ENCODE measurements at regions not wholly inside any gene's neighbourhood (a gene's known extent, or its start where the extent isn't known, plus 50 kb on each side); places are given as distances from the start of the nearest gene placed in this dataset.

- no peak overlapping the region for H3K27ac ChIP-seq (ENCODE audit: low read depth, low read length)
- no peaks in the 10 kb centered on the region for H3K36me3 Mint-ChIP-seq (ENCODE audit: low read depth)
- H3K4me1 Mint-ChIP-seq = peaks cover 13% of the 10 kb centered on the region
- no peak overlapping the region for H3K27ac Mint-ChIP-seq
- 99% methylated on average over 6 of the region's 6 CpGs; no CpG with 5 or more reads in 1 of the 2 experiments for WGBS, 2 experiments (ENCODE audit: insufficient coverage in 1 of 2, insufficient read length in 1 of 2)
- no peak overlapping the region for H3K4me3 ChIP-seq (ENCODE audit: low read length)
- no peak overlapping the region for H3K9ac ChIP-seq (ENCODE audit: extremely low read depth, low read length, poor library complexity, severe bottlenecking)
- H3K9me3 ChIP-seq (ENCODE audit: control insufficient read depth, low read length) = peaks cover 10% of the 10 kb centered on the region
- H3K4me3 Mint-ChIP-seq = no peak overlapping the region
- no peaks in the 10 kb centered on the region for H3K4me1 ChIP-seq (ENCODE audit: control insufficient read depth, insufficient read depth, low read length)
- no peak for DNase-seq
- H3K27me3 ChIP-seq (ENCODE audit: control insufficient read depth, insufficient read depth, low read length, poor library complexity, severe bottlenecking) = peaks cover 37% of the 10 kb centered on the region
- no peak for TF ChIP-seq CTCF (conservative IDR thresholded peaks at IDR 0.05)
- no peaks in the 10 kb centered on the region for H3K9me3 Mint-ChIP-seq
- H3K27me3 Mint-ChIP-seq (ENCODE audit: insufficient read depth) = peaks cover 16% of the 10 kb centered on the region
- no peaks in the 10 kb centered on the region for H3K36me3 ChIP-seq (ENCODE audit: control insufficient read depth, insufficient read depth, low read length)
Measured at GRCh38 chr13:106287351-106287750, 248.1 kb downstream of the EFNB2 start.

- DNase-seq = no peak
- no peaks in the 10 kb centered on the region for H3K4me1 ChIP-seq (ENCODE audit: control insufficient read depth, insufficient read depth, low read length)
- Mint-ChIP-seq H3K9me3 (no peaks in the 10 kb centered on the region), H3K4me1 (peaks cover 13% of the 10 kb centered on the region), H3K4me3 (no peak overlapping the region), H3K36me3 (ENCODE audit: low read depth) (no peaks in the 10 kb centered on the region), H3K27me3 (ENCODE audit: insufficient read depth) (peaks cover 20% of the 10 kb centered on the region), H3K27ac (no peak overlapping the region)
- peaks cover 13% of the 10 kb centered on the region for H3K9me3 ChIP-seq (ENCODE audit: control insufficient read depth, low read length)
- H3K36me3 ChIP-seq (ENCODE audit: control insufficient read depth, insufficient read depth, low read length) = no peaks in the 10 kb centered on the region
- no peak for TF ChIP-seq CTCF (conservative IDR thresholded peaks at IDR 0.05)
- H3K4me3 ChIP-seq (ENCODE audit: low read length) = no peak overlapping the region
- no peak overlapping the region for H3K27ac ChIP-seq (ENCODE audit: low read depth, low read length)
- 50% methylated on average over 2 to 3 of the region's 3 CpGs for WGBS, 2 experiments (ENCODE audit: insufficient coverage in 1 of 2, insufficient read length in 1 of 2)
- H3K9ac ChIP-seq (ENCODE audit: extremely low read depth, low read length, poor library complexity, severe bottlenecking) = no peak overlapping the region
- peaks cover 41% of the 10 kb centered on the region for H3K27me3 ChIP-seq (ENCODE audit: control insufficient read depth, insufficient read depth, low read length, poor library complexity, severe bottlenecking)
Measured at GRCh38 chr13:106286811-106287210, 248.7 kb downstream of the EFNB2 start.

GRCh38 chr13:106284358-106284757, 251.1 kb downstream of the EFNB2 start:
- no peak for TF ChIP-seq CTCF (conservative IDR thresholded peaks at IDR 0.05)

More at GRCh38 chr13:106284358-106284757, 251.1 kb downstream of the EFNB2 start:
- no peak overlapping the region for H3K4me3 ChIP-seq (ENCODE audit: low read length)
- H3K9ac ChIP-seq (ENCODE audit: extremely low read depth, low read length, poor library complexity, severe bottlenecking) = no peak overlapping the region
- DNase-seq = no peak
- H3K9me3 ChIP-seq (ENCODE audit: control insufficient read depth, low read length) = peaks cover 13% of the 10 kb centered on the region
- H3K27ac ChIP-seq (ENCODE audit: low read depth, low read length) = no peak overlapping the region
- no peaks in the 10 kb centered on the region for H3K36me3 ChIP-seq (ENCODE audit: control insufficient read depth, insufficient read depth, low read length)
- H3K4me3 Mint-ChIP-seq = no peak overlapping the region
- 95% methylated on average over 2 of the region's 2 CpGs; no CpG with 5 or more reads in 1 of the 2 experiments for WGBS, 2 experiments (ENCODE audit: insufficient coverage in 1 of 2, insufficient read length in 1 of 2)
- H3K27me3 Mint-ChIP-seq (ENCODE audit: insufficient read depth) = peaks cover 28% of the 10 kb centered on the region
- no peaks in the 10 kb centered on the region for H3K9me3 Mint-ChIP-seq
- H3K27me3 ChIP-seq (ENCODE audit: control insufficient read depth, insufficient read depth, low read length, poor library complexity, severe bottlenecking) = peaks cover 63% of the 10 kb centered on the region
- no peaks in the 10 kb centered on the region for H3K36me3 Mint-ChIP-seq (ENCODE audit: low read depth)
- H3K27ac Mint-ChIP-seq = no peak overlapping the region
- no peaks in the 10 kb centered on the region for H3K4me1 ChIP-seq (ENCODE audit: control insufficient read depth, insufficient read depth, low read length)
- peaks cover 6% of the 10 kb centered on the region for H3K4me1 Mint-ChIP-seq

All from endodermal cell (in vitro differentiated cells).